ENCODE measurements at regions not wholly inside any gene's neighbourhood (a gene's known extent, or its start where the extent isn't known, plus 50 kb on each side); places are given as distances from the start of the nearest gene placed in this dataset.

DNA sequence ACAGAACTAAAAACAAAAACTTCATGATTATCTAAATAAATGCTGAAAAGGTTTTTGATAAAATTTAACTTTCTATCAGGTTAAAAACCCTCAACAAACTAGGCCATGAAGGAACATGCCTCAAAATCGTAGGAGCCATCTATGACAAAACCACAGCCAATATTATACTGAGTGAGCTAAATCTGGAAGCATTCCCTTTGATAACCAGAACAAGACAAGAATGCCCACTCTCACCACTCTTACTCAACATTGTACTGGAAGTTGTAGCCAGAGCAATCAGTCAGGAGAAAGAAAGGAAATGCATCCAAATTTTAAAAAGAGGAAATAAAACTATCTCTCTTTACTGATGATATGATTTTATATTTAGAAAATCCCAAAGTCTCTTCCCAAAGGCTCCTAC, 228.7 kb downstream of the CHRM2 start:
- H3K4me1 Mint-ChIP-seq: peaks cover 9% of the 10 kb centered on the region; the same call in 2 of the 3 replicates
- Histone ChIP-seq H3K27me3 (ENCODE audit: insufficient read depth) (no peaks in the 10 kb centered on the region), H3K27ac (ENCODE audit: low read depth) (no peak overlapping the region), H3K79me2 (replicated peaks; ENCODE audit: insufficient read depth) (no peaks in the 10 kb centered on the region), H4K20me1 (replicated peaks; ENCODE audit: insufficient read depth) (no peaks in the 10 kb centered on the region), H3K4me1 (ENCODE audit: insufficient read depth) (no peaks in the 10 kb centered on the region), H3K4me2 (no peak overlapping the region), H2AFZ (no peak overlapping the region), H3F3A (replicated peaks; ENCODE audit: low read depth) (no peaks in the 10 kb centered on the region), H3K9me2 (ENCODE audit: insufficient read depth) (peaks cover 5% of the 10 kb centered on the region; the same call in 1 of the 2 replicates), H3K36me3 (ENCODE audit: insufficient read depth) (no peaks in the 10 kb centered on the region), H3K4me3 (no peak overlapping the region)
- H3K27me3 Mint-ChIP-seq (ENCODE audit: insufficient read depth, low read depth, poor library complexity): no peaks in the 10 kb centered on the region
- no peaks in the 10 kb centered on the region for H3K9me3 Mint-ChIP-seq
- no peak overlapping the region for H3K27ac Mint-ChIP-seq
- DNase-seq (ENCODE audit: low spot score) (no peak), ATAC-seq (no peak)
- TF ChIP-seq, protein P1, sequence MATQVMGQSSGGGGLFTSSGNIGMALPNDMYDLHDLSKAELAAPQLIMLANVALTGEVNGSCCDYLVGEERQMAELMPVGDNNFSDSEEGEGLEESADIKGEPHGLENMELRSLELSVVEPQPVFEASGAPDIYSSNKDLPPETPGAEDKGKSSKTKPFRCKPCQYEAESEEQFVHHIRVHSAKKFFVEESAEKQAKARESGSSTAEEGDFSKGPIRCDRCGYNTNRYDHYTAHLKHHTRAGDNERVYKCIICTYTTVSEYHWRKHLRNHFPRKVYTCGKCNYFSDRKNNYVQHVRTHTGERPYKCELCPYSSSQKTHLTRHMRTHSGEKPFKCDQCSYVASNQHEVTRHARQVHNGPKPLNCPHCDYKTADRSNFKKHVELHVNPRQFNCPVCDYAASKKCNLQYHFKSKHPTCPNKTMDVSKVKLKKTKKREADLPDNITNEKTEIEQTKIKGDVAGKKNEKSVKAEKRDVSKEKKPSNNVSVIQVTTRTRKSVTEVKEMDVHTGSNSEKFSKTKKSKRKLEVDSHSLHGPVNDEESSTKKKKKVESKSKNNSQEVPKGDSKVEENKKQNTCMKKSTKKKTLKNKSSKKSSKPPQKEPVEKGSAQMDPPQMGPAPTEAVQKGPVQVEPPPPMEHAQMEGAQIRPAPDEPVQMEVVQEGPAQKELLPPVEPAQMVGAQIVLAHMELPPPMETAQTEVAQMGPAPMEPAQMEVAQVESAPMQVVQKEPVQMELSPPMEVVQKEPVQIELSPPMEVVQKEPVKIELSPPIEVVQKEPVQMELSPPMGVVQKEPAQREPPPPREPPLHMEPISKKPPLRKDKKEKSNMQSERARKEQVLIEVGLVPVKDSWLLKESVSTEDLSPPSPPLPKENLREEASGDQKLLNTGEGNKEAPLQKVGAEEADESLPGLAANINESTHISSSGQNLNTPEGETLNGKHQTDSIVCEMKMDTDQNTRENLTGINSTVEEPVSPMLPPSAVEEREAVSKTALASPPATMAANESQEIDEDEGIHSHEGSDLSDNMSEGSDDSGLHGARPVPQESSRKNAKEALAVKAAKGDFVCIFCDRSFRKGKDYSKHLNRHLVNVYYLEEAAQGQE (IDR thresholded peaks at IDR 0.05; ENCODE audit: unreplicated experiment): no peak
- TF ChIP-seq ZNF331 (CRISPR knock-in tag; IDR thresholded peaks at IDR 0.05; ENCODE audit: low read depth): no peak
- no peak for TF ChIP-seq ZNF114 (CRISPR knock-in tag; IDR thresholded peaks at IDR 0.05)
- TF ChIP-seq EZH2 (IDR thresholded peaks at IDR 0.05; ENCODE audit: low read depth, unreplicated experiment): no peak
- no peak for TF ChIP-seq EZH2phosphoT487 (IDR thresholded peaks at IDR 0.05; ENCODE audit: unreplicated experiment)
- TF ChIP-seq, protein P2, sequence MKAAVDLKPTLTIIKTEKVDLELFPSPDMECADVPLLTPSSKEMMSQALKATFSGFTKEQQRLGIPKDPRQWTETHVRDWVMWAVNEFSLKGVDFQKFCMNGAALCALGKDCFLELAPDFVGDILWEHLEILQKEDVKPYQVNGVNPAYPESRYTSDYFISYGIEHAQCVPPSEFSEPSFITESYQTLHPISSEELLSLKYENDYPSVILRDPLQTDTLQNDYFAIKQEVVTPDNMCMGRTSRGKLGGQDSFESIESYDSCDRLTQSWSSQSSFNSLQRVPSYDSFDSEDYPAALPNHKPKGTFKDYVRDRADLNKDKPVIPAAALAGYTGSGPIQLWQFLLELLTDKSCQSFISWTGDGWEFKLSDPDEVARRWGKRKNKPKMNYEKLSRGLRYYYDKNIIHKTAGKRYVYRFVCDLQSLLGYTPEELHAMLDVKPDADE (IDR thresholded peaks at IDR 0.05): no peak
- no peak for TF ChIP-seq NANOG (IDR thresholded peaks at IDR 0.05; ENCODE audit: borderline replicate concordance)
- TF ChIP-seq STAT1 (IDR thresholded peaks at IDR 0.05; ENCODE audit: unreplicated experiment): no peak
- no peak for TF ChIP-seq JUNB (IDR thresholded peaks at IDR 0.05; ENCODE audit: unreplicated experiment)
- TF ChIP-seq, protein P3, sequence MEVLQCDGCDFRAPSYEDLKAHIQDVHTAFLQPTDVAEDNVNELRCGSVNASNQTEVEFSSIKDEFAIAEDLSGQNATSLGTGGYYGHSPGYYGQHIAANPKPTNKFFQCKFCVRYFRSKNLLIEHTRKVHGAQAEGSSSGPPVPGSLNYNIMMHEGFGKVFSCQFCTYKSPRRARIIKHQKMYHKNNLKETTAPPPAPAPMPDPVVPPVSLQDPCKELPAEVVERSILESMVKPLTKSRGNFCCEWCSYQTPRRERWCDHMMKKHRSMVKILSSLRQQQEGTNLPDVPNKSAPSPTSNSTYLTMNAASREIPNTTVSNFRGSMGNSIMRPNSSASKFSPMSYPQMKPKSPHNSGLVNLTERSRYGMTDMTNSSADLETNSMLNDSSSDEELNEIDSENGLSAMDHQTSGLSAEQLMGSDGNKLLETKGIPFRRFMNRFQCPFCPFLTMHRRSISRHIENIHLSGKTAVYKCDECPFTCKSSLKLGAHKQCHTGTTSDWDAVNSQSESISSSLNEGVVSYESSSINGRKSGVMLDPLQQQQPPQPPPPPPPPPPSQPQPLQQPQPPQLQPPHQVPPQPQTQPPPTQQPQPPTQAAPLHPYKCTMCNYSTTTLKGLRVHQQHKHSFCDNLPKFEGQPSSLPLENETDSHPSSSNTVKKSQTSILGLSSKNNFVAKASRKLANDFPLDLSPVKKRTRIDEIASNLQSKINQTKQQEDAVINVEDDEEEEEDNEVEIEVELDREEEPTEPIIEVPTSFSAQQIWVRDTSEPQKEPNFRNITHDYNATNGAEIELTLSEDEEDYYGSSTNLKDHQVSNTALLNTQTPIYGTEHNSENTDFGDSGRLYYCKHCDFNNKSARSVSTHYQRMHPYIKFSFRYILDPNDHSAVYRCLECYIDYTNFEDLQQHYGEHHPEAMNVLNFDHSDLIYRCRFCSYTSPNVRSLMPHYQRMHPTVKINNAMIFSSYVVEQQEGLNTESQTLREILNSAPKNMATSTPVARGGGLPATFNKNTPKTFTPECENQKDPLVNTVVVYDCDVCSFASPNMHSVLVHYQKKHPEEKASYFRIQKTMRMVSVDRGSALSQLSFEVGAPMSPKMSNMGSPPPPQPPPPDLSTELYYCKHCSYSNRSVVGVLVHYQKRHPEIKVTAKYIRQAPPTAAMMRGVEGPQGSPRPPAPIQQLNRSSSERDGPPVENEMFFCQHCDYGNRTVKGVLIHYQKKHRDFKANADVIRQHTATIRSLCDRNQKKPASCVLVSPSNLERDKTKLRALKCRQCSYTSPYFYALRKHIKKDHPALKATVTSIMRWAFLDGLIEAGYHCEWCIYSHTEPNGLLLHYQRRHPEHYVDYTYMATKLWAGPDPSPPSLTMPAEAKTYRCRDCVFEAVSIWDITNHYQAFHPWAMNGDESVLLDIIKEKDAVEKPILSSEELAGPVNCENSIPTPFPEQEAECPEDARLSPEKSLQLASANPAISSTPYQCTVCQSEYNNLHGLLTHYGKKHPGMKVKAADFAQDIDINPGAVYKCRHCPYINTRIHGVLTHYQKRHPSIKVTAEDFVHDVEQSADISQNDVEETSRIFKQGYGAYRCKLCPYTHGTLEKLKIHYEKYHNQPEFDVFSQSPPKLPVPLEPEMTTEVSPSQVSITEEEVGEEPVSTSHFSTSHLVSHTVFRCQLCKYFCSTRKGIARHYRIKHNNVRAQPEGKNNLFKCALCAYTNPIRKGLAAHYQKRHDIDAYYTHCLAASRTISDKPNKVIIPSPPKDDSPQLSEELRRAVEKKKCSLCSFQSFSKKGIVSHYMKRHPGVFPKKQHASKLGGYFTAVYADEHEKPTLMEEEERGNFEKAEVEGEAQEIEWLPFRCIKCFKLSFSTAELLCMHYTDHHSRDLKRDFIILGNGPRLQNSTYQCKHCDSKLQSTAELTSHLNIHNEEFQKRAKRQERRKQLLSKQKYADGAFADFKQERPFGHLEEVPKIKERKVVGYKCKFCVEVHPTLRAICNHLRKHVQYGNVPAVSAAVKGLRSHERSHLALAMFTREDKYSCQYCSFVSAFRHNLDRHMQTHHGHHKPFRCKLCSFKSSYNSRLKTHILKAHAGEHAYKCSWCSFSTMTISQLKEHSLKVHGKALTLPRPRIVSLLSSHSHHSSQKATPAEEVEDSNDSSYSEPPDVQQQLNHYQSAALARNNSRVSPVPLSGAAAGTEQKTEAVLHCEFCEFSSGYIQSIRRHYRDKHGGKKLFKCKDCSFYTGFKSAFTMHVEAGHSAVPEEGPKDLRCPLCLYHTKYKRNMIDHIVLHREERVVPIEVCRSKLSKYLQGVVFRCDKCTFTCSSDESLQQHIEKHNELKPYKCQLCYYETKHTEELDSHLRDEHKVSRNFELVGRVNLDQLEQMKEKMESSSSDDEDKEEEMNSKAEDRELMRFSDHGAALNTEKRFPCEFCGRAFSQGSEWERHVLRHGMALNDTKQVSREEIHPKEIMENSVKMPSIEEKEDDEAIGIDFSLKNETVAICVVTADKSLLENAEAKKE (CRISPR knock-in tag; IDR thresholded peaks at IDR 0.05): no peak
- TF ChIP-seq POLR2AphosphoS5 (IDR thresholded peaks at IDR 0.05; ENCODE audit: low read depth): no peak
- TF ChIP-seq CREB1 (CRISPR knock-in tag; IDR thresholded peaks at IDR 0.05; ENCODE audit: low read depth): no peak
- TF ChIP-seq, protein P4, sequence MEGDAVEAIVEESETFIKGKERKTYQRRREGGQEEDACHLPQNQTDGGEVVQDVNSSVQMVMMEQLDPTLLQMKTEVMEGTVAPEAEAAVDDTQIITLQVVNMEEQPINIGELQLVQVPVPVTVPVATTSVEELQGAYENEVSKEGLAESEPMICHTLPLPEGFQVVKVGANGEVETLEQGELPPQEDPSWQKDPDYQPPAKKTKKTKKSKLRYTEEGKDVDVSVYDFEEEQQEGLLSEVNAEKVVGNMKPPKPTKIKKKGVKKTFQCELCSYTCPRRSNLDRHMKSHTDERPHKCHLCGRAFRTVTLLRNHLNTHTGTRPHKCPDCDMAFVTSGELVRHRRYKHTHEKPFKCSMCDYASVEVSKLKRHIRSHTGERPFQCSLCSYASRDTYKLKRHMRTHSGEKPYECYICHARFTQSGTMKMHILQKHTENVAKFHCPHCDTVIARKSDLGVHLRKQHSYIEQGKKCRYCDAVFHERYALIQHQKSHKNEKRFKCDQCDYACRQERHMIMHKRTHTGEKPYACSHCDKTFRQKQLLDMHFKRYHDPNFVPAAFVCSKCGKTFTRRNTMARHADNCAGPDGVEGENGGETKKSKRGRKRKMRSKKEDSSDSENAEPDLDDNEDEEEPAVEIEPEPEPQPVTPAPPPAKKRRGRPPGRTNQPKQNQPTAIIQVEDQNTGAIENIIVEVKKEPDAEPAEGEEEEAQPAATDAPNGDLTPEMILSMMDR (conservative IDR thresholded peaks at IDR 0.05; ENCODE audit: low read depth in 2 of 2): no peak
- no peaks in the 10 kb centered on the region for H3K36me3 Mint-ChIP-seq (ENCODE audit: low read depth)
- H3K4me3 Mint-ChIP-seq: no peak overlapping the region
